Panc1 (cell line): ENCODE measurements at regions not wholly inside any gene's neighbourhood (a gene's known extent, or its start where the extent isn't known, plus 50 kb on each side); places are given as distances from the start of the nearest gene placed in this dataset.

ENCODE experiments used
- POLR2AphosphoS5 ChIP-seq: IDR thresholded peaks from 2 replicates; pipeline ENCODE4 v1.6.1; 2012; ENCODE audit warnings: mild to moderate bottlenecking, low read depth, low read length, moderate library complexity
- REST ChIP-seq, 2 experiments: IDR thresholded peaks; 2 replicates each; pipeline ENCODE4 v1.6.1; 2011 to 2012; ENCODE audit warnings: low read depth in 2 of 2, control low read depth in 1 of 2, low read length in 1 of 2, mild to moderate bottlenecking in 1 of 2, moderate library complexity in 1 of 2; ENCODE audit not compliant: insufficient read depth in 1 of 2
- TF ChIP-seq, protein P1 (sequence below): fragments of 450-650 bp; IDR thresholded peaks from 2 replicates; pipeline ENCODE4 v1.5.1; 2017; ENCODE audit warnings: mild to moderate bottlenecking

DNA sequence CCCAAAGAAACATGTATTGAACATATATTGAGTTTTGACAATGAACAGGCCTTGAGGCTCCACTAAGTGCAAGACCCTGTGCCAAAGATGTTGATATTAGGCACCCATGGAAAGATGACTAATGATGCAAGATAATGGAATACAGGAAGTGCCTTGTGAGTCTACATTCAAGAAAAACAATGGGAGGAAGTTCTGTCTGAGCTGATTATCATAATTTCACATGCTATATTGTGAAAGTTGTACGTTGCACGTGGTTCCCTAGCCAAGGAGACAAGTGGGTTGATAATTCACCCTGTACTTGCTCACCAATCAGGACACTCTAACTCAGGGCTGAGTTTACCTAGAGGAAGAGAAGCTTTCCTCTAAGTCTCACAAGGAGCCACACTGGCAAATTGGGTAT, 186.9 kb upstream of the STAC start:
- TF ChIP-seq, protein P1, sequence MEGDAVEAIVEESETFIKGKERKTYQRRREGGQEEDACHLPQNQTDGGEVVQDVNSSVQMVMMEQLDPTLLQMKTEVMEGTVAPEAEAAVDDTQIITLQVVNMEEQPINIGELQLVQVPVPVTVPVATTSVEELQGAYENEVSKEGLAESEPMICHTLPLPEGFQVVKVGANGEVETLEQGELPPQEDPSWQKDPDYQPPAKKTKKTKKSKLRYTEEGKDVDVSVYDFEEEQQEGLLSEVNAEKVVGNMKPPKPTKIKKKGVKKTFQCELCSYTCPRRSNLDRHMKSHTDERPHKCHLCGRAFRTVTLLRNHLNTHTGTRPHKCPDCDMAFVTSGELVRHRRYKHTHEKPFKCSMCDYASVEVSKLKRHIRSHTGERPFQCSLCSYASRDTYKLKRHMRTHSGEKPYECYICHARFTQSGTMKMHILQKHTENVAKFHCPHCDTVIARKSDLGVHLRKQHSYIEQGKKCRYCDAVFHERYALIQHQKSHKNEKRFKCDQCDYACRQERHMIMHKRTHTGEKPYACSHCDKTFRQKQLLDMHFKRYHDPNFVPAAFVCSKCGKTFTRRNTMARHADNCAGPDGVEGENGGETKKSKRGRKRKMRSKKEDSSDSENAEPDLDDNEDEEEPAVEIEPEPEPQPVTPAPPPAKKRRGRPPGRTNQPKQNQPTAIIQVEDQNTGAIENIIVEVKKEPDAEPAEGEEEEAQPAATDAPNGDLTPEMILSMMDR: no peak
- no peak for TF ChIP-seq REST (IDR thresholded peaks at IDR 0.05; ENCODE audit: insufficient read depth in 1 of 2, low read depth in 2 of 2, low read length in 1 of 2)
- no peak for TF ChIP-seq POLR2AphosphoS5
